Inflammatory macrophage treated with lipopolysaccharide for 4 hours (primary cell): ENCODE measurements at regions not wholly inside any gene's neighbourhood (a gene's known extent, or its start where the extent isn't known, plus 50 kb on each side); places are given as distances from the start of the nearest gene placed in this dataset.
"Not testable (repeated sequence)": the region's sequence is repeated elsewhere in the genome, so short reads cannot be mapped to it uniquely, and the experiment has no call there.

Source experiments
- DNase-seq: peaks from one replicate; pipeline ENCODE4 v3.0.0-alpha.2; 2020

DNA sequence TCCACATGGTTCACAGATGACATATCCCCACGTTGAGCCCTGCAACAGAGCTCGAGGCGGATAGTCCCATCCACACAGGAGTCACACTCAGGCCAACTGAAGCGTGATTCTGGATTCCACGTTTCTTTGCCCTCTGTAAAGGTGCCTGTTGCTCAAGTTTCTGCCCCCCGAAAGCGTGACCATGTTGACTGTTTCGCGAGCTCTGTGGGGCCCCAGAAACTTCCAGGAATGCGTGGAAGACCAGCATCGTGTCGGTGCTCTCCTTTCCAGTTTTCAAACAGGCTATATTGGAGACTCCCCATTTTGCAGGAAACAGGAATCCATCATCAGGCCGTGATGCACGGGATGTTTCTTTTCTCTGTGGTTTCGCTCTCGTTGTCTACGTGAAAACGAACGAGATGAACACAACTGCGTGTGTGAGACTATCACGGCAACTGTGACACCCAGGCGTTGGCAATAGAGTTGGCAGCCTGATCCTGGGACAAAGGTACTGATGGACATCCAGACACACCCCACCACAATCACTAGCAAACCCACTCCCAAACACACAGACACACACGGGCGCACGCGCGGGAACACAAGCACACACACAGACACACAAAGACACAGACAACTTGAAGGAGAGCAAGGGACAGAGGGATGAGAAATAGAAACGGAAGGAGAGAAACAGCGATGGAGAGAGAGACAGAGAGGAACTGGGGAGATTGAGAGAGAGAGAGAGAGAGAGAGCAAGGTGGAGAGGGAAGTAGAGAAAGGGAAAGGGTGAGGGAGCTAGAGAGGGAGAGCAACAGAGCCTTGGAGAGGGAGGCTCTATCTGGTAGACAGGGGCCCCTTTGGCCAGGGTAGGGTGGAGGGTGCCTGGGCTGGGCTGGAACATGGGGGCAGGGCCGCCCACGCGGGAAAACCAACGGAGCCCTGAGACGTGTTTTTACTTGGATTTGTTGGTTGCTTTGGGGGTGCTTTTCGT lies 1609.3 kb downstream of the SPATA31A7 start:
- DNase-seq: peak; percentile 58

DNA sequence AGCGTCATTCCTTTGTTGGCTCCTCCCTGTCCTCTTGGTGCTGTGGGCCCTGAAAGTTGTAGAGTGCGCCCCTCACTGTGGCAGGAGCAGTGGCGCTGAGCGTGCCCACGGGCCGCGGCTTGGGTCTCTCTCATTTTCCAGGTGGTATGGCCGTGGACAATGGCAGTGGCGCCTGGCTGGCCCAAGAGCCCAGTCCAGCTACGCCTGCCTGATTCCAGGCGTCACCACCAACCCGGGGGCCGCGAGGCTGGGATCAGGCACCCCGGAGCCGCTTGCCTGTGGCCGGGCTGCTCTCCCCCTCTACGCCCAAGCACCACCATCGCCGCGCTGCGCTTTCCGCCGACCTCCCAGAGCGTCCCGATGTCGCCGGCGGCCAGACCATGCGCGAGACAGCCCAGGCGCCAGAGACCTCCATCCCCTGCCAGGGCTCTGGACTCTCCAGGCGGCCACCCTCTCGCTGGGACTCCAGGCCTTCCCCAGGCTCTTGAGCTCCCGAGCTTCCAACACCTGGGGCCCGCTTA lies 1610.1 kb downstream of the SPATA31A7 start:
- peak; percentile 29 for DNase-seq

DNA sequence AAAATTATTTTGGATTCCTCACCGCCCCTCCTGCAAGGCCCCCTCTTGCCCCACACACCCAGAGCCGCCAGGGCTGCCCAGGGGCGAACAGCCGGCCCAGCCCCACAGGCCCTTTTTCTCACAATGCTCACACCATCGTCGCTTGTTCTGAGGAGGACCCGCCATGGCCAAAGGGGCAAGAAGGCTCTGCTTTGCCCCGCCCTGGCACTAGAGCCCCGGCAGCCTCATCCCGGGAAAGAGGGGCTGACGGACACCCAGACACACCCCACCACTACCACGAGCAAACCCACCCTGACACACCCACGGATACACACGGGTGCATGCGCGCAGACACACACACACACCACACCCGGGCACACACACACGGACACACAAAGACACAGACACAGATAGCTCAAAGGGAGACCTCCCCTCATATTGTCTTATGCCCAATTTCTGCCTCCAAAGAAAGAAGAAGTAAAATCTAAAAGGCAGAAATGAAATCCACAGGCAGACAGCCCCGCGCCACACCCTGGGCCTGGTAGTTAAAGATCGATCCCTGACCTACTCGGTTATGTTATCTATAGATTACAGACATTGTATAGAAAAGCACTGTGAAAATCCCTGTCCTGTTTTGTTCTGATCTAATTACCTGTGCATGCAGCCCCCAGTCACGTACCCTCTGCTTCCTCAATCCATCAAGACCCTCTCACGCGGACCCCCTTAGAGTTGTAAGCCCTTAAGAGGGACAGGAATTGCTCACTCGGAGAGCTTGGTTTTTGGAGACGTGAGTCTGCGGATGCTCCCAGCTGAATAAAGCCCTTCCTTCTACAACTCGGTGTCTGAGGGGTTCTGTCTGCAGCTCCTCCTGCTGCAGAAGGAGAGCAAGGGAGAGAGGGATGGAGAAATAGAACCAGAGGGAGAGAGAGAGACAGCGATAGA lies 1610.9 kb downstream of the SPATA31A7 start:
- peak; percentile 36 for DNase-seq

DNA sequence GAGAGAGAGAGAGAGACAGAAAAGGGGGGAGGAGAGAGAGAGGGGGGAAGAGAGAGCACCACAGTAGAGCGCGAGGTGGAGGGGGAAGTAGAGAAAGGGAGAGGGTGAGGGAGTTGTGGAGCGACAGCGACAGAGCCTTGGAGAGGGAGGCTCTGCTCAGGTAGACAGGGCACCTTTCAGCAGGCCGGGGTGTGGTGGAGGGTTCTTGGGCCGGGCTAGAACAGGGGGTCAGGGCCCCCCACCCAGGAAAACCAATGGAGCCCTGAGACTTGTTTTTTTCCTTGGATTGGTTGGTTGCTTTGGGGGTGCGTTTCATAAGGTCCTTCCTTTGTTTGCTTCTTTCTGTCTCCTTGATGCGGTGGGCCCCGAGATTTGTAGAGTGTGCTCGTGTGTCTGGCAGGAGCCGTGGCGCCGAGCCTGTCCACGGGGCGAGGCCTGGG lies 1611.6 kb downstream of the SPATA31A7 start:
- DNase-seq: peak; percentile 57

DNA sequence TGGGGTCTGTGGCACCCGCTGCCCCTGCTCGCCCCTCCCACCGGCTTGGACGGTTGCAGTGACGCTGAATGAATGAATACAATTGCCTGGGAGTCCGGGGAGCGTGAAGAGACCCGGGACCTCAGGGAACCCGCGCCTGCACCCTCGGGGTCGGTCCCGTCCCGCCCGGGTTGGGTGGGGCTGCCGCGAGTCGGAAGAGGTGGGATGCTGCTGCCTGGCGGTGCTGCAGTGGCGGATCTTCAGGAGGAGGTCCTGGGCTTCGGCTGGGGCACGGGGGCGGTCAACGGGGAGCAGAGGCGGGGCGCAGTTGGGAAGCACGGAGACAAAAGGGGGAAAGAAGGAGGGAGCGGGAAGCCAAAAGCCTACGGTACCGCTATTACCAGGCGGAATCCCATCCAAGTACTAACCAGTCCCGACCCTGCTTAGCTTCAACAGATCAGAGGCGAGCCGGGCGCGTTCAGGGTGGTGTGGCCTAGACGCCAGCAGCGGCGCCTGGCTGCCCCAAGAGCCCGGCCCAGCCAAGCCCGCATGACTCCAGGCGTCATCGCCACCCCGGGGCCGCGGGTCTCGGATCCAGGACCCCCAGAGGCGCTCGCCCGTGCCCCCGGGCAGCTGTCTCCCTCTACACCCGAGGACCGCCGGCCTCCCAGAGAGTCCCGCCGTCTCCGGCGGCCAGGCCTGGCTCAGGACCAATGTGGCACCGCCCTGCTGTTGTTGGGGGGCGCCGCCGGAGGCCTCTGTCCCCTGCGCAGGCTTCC lies 1612.3 kb downstream of the SPATA31A7 start:
- peak; percentile 89 for DNase-seq

DNA sequence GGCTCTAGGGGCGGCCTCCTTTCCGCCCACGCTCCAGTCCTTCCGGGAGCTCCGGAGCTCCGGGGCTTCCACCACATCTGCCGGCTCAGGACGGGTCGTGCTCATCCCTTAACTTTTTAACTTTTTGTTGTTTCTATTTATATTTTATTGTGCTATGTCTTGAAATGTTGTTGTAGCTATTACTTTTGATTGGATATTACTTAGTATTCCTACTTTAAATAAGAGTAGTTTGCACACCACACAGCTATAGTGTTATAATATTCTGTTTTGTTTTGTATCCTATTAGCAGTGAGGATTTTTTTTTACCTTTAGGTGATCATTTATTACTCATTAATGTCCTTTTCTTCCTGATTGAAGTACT lies 1612.9 kb downstream of the SPATA31A7 start:
- DNase-seq: not testable (repeated sequence)

DNA sequence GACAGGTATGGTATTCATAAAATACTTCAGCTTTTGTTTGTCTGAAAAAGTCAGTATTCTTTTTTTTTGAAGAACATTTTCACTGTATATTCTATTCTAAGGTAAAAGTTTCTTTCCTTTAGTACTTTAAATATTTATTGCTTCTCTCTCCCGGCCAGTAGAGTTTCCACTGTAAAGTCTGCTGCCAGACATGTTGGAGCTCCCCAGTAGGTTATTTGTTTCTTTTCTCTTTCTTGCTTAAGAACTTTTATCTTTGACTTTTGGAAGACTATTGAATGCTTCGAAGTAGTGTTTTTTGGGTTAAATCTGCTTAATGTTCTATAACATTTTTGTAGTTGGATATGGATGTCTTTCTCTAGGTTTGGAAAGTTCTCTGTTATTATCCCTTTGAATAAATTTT lies 1613.3 kb downstream of the SPATA31A7 start:
- peak; percentile 7 for DNase-seq

DNA sequence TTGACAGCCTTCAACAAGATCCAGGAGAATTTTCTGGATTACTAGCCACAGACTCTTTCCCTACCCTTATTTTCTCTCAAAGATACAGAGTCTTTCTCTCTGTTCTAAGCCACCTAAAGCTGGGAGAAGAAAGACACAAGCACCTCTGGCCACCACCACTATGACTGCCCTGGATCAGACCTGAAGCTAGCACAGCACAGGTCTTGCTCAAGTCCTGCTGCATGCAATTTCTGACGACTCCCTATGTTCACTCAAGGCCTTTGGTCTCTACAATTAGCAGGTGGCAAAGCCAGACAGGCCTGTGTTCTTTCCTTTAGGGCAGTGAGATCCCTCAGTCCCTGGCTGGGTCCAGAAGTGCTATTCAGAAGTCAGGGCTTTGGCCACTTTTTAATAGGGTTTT lies 1614.5 kb downstream of the SPATA31A7 start:
- DNase-seq: peak; percentile 0

DNA sequence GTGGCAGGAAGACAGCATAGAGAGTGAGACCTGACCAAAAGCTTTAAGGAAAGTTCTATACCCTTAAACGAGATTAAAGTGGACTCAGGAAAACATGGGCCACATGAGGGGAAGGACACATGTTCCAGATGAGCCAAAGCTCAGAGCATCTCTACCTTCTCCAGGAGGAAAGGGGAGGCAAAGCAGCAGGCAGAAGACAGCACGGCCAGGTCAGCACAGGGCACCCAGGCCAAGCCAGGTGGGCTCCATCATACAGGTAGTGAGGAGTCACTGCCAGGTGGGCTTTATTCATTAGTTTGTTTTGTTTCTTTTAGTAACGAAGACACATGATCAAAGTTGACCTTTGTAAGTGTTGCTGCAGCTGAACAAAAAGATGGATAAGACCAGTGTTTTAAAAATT lies 1617.6 kb downstream of the SPATA31A7 start:
- DNase-seq: not testable (repeated sequence)

DNA sequence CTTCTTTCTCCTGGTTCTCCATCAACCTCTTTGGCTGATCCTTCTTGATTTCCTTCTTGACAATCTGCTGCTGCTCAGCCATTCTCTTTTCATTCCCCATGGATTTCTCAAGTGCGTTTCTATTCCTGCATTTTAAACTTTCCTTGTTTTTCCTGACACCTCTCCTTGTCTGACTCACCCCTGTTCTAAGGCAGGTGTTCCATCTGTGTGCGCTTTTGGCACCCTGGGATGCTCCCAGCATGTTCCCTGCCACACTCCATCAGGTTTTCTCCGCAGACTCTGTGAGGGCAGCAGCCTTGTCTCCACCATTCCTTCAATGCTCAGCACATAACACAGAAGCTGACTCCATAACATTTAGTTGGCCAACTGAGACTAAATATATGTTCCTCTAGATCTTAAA lies 1618.2 kb downstream of the SPATA31A7 start:
- not testable (repeated sequence) for DNase-seq

DNA sequence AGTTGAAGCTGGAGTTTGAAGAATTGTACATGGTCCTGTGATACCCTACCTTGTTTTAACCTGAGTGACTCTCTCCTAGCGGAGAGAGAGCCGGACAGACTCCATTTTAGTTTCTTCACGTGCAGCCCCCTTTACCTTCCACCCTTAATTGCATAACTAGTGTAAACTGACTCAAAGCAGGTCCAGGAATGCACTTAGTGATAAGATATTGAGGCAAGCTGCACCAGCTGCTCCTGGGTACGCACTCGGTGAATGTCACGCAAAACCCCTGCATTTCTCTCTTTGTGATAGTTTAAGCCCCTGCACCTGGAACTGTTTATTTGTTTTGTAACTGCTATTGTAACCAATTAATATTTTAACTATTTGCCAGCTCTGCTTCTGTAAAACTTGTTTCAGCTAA lies 1620.5 kb downstream of the SPATA31A7 start:
- not testable (repeated sequence) for DNase-seq

DNA sequence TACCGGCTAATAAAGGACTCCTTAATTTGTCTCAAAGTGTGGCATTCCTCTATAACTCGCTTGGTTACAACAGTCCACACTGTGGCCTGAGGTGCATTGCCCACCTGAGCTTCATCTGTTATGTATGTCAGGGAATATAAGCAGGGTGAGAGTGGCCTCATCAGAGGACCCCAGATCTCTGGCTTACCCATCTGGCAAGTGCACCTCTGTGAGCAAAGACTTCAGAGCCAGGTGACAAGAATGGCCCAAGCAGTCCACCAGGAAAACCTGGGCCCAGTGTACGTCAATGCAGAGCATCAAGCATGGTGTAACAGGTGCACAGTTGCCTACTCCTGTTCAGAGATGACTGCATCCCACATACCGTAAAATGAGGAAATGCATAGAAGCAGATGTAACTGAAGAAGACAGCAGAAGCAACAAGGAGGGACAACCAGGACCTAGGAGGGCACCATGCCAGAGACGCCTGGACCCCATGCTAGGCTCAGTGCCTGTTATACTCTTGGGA lies 1621.0 kb downstream of the SPATA31A7 start:
- DNase-seq: not testable (repeated sequence)

DNA sequence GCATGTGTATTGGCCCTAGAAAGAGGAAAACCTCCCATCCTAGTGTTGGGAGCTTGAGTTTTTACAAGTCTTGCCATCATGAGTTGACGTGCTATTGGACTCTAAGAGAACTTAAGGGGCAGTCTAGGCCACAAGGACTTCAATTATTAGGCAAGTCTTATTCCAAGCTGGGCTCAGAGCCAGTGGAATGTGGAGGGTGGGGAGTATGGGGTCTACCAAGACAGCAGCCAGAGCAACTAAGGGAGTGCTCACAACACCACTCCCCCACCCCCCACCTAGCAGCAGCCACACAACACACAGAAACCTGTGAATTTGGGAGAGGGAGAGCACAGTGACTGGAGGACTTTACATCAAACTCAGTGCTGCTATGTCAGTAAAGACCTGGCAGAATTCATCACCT lies 1625.6 kb downstream of the SPATA31A7 start:
- not testable (repeated sequence) for DNase-seq

DNA sequence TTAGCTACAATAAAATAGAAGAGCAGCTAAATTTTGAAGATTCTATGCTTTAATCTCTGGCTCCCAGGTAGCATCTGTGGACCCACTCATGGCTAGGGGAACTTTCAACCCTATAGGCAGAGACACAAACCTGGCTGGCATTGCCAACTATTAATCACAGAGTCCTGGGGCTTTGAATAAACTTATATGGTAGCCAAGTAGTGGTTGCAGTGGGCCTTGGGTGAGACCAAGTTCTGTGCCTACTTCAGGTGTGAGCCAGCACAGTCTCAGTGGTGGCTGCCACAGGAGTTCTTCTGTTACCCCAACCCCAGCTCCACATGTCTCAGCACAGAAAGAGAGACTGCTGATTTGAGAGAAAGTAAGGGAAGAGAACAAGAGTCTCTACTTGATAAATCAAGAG lies 1626.5 kb downstream of the SPATA31A7 start:
- DNase-seq: not testable (repeated sequence)

DNA sequence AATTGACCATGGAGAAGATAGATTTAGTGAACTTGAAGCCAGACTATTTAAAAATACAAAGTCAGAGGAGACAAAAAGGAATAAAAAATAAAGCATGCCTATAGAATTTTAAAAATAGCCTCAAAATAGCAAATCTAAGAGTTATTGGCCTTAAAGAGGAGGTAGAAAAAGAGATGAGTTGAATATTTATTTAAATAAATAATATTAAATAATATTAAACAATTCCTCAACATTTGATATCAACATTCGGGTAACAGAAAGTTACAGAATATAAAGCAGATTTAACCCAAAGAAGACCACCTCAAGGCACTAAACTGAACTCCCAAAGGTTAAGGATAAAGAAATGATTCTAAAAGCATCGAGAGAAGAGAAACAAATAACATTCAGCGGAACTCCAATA lies 1627.4 kb downstream of the SPATA31A7 start:
- DNase-seq: not testable (repeated sequence)

DNA sequence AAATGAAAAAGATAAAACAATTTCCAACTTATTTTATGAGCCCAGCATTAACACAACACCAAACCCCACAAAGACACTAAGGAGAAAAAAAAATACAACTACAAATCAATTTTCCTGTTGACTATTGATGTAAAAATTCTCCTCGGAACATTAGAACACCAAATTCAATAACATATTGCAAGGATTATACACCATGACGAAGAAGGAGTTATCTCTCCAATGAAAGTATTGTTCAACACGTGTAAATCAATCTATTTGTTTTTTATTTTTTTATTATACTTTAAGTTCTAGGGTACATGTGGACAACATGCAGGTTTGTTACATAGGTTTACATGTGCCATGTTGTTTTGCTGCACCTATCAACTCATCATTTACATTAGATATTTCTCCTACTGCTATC lies 1632.3 kb downstream of the SPATA31A7 start:
- DNase-seq: not testable (repeated sequence)

DNA sequence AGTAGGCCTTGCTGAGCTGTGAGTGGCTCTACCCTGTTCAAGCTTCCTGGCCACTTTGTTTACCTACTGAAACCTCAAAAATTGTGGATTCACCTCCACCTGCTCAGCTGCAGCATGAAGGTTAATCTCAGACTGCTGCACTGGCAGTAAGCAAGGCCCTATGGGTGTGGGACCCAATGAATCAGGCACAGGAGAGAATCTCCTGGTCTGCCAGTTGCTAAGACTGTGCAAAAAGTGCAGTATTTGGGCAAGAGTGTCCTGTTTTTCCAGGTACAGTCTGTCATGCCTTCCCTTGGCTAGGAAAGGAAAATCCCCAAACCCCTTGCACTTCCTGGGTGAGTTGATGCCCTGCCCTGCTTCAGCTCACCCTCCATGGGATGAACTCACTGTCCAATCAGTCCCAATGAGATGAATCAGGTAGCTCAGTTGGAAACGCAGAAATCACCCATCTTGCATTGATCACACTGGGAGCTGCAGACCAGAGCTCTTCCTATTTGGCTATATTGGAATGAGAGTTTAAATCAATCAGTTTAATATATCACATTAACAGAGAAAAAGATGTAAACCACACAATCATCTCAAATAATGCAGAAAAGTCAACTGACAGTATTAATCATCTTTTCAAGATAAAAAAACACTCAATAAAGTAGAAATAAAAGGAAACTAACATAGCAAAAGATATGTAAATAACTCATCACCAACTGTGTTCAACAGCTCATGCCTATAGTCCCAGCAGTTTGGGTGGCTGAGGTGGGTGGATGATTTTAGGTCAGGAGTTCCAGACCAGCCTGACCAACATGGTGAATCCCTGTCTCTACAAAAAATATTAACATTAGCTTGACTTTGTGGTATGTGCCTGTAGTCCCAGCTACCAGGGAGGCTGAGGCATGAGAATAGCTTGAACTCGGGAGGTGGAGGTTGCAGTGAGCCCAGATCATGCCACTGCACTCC lies 1638.4 kb downstream of the SPATA31A7 start:
- DNase-seq: not testable (repeated sequence)

DNA sequence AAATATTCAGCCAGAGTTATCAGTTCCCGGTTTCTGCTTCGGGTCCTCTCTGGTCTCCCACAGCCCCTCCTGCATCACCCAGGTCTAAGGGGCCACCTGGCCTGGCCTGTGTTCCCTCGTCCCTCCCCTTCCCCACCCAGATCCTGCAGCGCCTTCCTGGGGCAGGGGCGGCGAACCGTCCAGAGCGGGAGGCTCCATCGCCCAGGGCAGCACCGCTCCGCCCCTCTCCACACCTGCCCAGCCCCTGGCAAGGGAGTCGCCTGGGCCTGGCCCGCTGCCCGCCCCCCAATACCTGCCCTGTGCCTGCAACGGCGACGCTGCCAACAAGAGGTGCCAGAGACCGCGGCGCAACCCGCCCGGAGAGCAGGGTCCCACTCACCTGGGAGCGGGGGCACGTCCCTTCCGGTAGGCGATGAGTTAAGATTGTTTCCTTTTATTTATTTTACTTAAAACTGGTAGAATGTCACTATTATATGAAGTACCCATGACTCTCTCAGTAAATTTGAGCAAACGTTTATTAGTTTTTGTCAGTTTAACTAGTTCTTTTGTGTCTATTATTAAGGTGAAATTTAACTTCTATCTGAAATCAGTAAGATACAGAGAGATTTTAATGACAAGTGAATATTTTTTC lies 1641.1 kb downstream of the SPATA31A7 start:
- DNase-seq: not testable (repeated sequence)

DNA sequence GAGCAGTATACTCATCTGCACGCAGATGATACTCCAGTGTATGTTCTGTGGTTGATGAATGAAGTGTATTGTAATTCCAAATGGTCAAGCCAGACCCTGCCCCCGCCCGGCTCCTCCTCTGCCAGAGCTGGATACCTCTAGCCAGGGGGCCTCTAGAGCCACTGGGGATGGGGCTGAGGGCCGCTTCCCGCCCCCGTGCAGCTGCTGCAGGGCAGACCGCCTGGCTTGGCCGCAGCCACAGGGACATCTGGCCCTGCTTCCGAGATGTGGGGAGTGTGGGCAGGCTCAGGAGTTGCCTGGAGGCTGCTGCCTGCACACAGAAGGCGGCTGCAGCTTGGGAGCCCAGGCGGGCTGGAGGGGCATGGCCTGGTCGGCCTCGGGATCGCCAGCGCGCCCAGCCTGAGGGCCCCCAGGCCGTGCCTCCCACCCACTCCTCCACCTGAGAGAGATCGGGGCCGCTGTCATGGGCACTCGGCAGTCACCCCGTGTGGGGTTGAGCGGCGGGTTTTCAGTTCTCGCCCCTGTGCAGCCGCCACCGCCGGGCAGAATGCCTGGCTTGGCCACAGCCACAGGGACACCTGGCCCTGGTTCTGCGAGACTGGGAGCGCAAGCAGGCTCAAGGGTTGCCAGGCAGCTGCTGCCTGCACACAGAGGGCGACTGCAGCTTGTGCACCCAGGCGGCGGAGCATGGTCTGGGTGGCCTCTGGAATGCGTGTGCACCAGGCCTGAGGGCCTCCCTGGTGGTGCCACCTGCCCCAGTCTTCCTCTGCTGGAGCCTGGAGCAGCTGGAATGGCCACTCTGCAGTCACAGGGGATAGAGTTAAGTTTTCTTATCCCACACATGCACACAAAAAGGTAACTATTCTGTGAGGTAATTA lies 1643.7 kb downstream of the SPATA31A7 start:
- not testable (repeated sequence) for DNase-seq
